HG03432 (cell line): ENCODE measurements at regions not wholly inside any gene's neighbourhood (a gene's known extent, or its start where the extent isn't known, plus 50 kb on each side); places are given as distances from the start of the nearest gene placed in this dataset.

Experiments
- ATAC-seq: cut with Tn5 transposase; IDR thresholded peaks from one replicate; pipeline ENCODE4 v1.9.1; 2021; ENCODE audit warnings: mild to moderate bottlenecking, moderate library complexity; ENCODE audit not compliant: unreplicated experiment

- ATAC-seq: no peak
Observed at GRCh38 chr18:38944446-38945024, 1378.9 kb upstream of the CELF4 start.

- ATAC-seq: no peak
Observed at GRCh38 chr18:38941711-38942561, 1376.3 kb upstream of the CELF4 start.

GRCh38 chr18:38940863-38941531, 1375.4 kb upstream of the CELF4 start:
- peak; percentile 88 for ATAC-seq

- ATAC-seq: peak; percentile 36
Observed at GRCh38 chr18:38940475-38940862, 1374.9 kb upstream of the CELF4 start.

- ATAC-seq: peak; percentile 81
Observed at GRCh38 chr18:38933910-38934510, 1368.4 kb upstream of the CELF4 start.

- peak; percentile 33 for ATAC-seq
Observed at GRCh38 chr18:38933322-38933721, 1367.7 kb upstream of the CELF4 start.

GRCh38 chr18:38932752-38933151, 1367.2 kb upstream of the CELF4 start:
- ATAC-seq: peak; percentile 62

GRCh38 chr18:38931754-38932050, 1366.1 kb upstream of the CELF4 start:
- ATAC-seq: no peak

GRCh38 chr18:38930881-38931753, 1365.5 kb upstream of the CELF4 start:
- no peak for ATAC-seq

- ATAC-seq: no peak
Observed at GRCh38 chr18:38923540-38923939, 1357.9 kb upstream of the CELF4 start.

- no peak for ATAC-seq
Observed at GRCh38 chr18:38923126-38923525, 1357.5 kb upstream of the CELF4 start.

- no peak for ATAC-seq
Observed at GRCh38 chr18:38909972-38910371, 1344.4 kb upstream of the CELF4 start.

GRCh38 chr18:38902796-38903195, 1337.2 kb upstream of the CELF4 start:
- ATAC-seq: no peak

GRCh38 chr18:38900445-38900844, 1334.8 kb upstream of the CELF4 start:
- no peak for ATAC-seq

- ATAC-seq: no peak
Observed at GRCh38 chr18:38900031-38900430, 1334.4 kb upstream of the CELF4 start.

GRCh38 chr18:38899252-38899651, 1333.7 kb upstream of the CELF4 start:
- ATAC-seq: no peak

- ATAC-seq: no peak
Observed at GRCh38 chr18:38898167-38898566, 1332.6 kb upstream of the CELF4 start.

- ATAC-seq: no peak
Observed at GRCh38 chr18:38895560-38895959, 1330.0 kb upstream of the CELF4 start.

- no peak for ATAC-seq
Observed at GRCh38 chr18:38887671-38888020, 1322.0 kb upstream of the CELF4 start.

GRCh38 chr18:38886861-38887670, 1321.5 kb upstream of the CELF4 start:
- no peak for ATAC-seq
